ENCODE measurements at regions not wholly inside any gene's neighbourhood (a gene's known extent, or its start where the extent isn't known, plus 50 kb on each side); places are given as distances from the start of the nearest gene placed in this dataset.

DNA sequence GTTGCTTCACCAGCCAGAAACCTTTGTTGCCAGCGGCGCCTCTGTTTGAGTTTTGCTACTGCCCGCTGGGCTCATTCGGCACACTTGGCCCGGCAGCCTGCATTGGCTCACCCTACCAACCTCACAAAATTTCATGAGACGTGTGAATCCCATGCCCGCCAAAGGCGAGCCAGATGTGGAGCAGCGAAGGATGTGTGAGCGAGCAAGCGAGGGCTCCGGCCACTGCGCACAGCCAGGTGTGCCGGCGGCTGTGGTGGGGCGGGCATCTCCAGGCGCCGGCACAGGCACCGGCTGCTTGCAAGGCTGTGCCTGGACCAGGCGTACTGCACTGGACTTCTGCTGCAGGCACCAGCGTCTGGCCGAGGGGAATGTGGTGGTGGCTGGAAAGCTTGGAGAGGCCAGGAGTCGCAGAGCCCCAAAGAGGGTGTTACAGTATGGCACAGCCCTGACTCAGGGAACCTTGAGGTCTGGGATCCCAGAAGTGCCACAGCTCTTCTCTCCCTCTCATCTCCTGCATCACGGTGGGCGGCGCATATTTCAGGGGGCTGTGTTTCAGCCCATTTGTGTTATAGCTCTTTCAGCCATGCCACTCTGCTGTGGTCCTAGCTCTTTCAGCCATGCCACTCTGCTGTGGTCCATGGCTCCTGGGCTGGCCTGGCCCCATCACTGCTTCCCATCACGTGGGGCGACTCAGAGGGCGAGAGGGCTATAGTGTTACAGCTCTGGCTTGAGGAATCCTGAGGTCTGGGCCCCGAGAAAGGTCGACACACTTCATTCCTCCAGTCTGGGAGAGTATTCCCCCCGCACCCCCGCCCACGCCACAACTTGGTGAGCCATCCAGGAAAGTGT is 592.0 kb upstream of the SLITRK5 start:
- ATAC-seq: no peak
- no peaks in the 10 kb centered on the region for H3K4me1 ChIP-seq (ENCODE audit: low read depth)
- H3K4me3 ChIP-seq: no peak overlapping the region
- intact Hi-C loops (cut with DNase I, micrococcal nuclease): no loop called here
- TF ChIP-seq, protein P1, sequence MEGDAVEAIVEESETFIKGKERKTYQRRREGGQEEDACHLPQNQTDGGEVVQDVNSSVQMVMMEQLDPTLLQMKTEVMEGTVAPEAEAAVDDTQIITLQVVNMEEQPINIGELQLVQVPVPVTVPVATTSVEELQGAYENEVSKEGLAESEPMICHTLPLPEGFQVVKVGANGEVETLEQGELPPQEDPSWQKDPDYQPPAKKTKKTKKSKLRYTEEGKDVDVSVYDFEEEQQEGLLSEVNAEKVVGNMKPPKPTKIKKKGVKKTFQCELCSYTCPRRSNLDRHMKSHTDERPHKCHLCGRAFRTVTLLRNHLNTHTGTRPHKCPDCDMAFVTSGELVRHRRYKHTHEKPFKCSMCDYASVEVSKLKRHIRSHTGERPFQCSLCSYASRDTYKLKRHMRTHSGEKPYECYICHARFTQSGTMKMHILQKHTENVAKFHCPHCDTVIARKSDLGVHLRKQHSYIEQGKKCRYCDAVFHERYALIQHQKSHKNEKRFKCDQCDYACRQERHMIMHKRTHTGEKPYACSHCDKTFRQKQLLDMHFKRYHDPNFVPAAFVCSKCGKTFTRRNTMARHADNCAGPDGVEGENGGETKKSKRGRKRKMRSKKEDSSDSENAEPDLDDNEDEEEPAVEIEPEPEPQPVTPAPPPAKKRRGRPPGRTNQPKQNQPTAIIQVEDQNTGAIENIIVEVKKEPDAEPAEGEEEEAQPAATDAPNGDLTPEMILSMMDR (IDR thresholded peaks at IDR 0.05): no peak
- H3K36me3 ChIP-seq (ENCODE audit: low read depth): no peaks in the 10 kb centered on the region
- peak in 1 of 3 donors; percentile 24 for DNase-seq
- no peaks in the 10 kb centered on the region for H3K9me3 ChIP-seq

DNA sequence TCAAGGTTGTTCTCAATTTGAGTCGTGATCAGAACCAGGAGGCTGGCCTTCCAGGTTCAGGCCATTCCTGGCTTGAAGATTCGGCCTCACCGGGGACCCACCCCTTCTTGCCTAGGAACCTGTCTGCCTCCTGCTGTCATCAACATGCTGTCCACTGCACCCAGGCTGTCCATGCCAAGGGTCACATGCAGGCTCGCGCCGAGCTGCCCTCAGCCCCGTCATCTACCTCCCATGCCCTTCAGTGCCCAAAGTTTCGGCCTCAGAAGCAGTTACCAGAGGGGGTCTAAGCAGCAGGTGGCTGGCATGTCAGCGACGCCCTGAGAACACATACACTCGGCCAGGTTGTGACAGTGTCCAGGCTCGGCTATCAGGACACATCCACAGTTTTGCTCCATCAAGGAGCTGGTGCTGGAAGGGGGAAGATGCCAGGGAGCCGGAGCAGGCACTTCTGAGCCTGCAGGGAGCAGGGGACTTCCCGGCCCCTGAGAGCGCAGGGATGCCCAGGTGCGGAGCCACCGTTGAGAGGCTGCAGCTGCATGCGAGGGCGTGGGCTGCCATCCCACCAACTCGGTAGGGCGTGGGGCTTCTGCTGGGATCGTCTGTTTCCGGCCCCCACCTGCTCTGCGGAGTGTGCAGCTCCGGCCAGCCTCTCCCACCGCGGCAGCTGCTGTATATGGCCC is 590.9 kb upstream of the SLITRK5 start:
- Histone ChIP-seq H3K4me3 (no peak overlapping the region), H3K9me3 (no peaks in the 10 kb centered on the region), H3K4me1 (ENCODE audit: low read depth) (no peaks in the 10 kb centered on the region), H3K36me3 (ENCODE audit: low read depth) (no peaks in the 10 kb centered on the region)
- intact Hi-C loops (cut with DNase I, micrococcal nuclease): no loop called here
- DNase-seq: peak in 1 of 3 donors; percentile 38
- TF ChIP-seq, protein P1 (IDR thresholded peaks at IDR 0.05): no peak
- no peak for ATAC-seq

DNA sequence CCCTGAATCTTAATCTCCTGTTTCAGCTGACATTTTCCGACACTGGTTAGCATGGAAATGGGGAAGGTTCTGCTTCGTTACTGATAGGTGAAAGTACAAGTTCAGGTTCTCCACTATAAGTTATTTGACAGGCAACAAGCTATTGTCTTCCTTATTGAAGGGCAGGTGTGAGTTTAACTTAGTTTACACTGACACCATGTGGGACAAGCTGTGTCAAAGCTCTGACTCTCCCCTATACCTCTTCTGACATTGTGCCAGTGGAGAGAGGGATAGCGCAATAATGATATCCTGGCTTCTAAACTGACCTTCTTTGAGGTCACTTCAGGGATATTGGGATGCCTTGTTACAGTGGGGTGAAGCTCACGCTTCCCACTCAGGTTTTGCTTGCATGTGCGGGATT is 587.0 kb upstream of the SLITRK5 start:
- H3K9me3 ChIP-seq: no peaks in the 10 kb centered on the region
- no peaks in the 10 kb centered on the region for H3K4me1 ChIP-seq (ENCODE audit: low read depth)
- peak; percentile 56 for ATAC-seq
- H3K36me3 ChIP-seq (ENCODE audit: low read depth): no peaks in the 10 kb centered on the region
- intact Hi-C loops (cut with DNase I, micrococcal nuclease): no loop called here
- DNase-seq: peak in 1 of 3 donors; percentile 17
- no peak overlapping the region for H3K4me3 ChIP-seq
- TF ChIP-seq, protein P1 (IDR thresholded peaks at IDR 0.05): no peak

DNA sequence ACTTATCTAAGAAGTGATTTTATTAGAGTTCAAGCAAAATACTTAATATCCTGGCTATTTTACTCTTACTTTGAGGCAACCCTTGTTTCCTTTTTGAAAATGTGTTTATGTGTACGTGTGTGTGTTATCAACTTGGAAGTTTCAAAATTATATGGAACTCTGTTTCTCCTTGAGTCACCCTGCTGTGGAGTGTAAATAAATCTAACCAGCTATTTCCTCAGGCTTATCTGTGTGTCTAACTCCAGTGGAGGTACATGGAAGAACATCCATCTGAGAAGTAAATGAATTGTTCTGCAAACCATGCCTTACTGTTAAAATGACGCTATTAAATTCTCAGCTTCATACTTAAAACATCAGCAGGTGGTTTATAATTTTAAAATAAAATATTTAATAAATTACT is 583.4 kb upstream of the SLITRK5 start:
- no peak for DNase-seq
- ATAC-seq: no peak
- intact Hi-C loops (cut with DNase I, micrococcal nuclease): no loop called here
- H3K4me1 ChIP-seq (ENCODE audit: low read depth): no peaks in the 10 kb centered on the region
- no peaks in the 10 kb centered on the region for H3K36me3 ChIP-seq (ENCODE audit: low read depth)
- TF ChIP-seq, protein P1 (IDR thresholded peaks at IDR 0.05): no peak
- H3K4me3 ChIP-seq: no peak overlapping the region
- H3K9me3 ChIP-seq: no peaks in the 10 kb centered on the region

DNA sequence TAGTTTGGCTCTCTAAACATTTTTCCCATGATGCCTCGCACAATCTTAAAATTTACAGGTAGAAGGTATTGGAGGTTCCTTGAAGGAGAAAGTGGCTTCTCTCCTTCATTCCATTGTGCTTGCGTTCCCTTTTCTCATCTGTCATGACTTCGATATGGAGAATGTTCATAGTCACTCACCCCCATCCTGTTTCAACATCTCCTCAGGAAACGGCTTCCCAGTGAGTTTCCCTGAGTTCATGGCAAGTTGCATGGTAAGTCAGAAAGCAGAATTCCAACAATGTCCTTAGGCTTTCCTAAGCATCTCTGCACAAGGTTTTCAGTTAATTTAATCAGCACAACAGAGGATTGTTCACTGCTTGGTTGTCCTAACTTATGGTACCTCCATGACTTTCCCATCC is 581.8 kb upstream of the SLITRK5 start:
- H3K36me3 ChIP-seq (ENCODE audit: low read depth): no peaks in the 10 kb centered on the region
- intact Hi-C loops (cut with DNase I, micrococcal nuclease): no loop called here
- ATAC-seq (no peak), DNase-seq (no peak)
- TF ChIP-seq, protein P1 (IDR thresholded peaks at IDR 0.05): no peak
- H3K9me3 ChIP-seq: no peaks in the 10 kb centered on the region
- H3K4me1 ChIP-seq (ENCODE audit: low read depth): no peaks in the 10 kb centered on the region
- no peak overlapping the region for H3K4me3 ChIP-seq

All from mucosa of descending colon (tissue), 3 donors.